Heart left ventricle (tissue), 13 donors: ENCODE measurements at regions not wholly inside any gene's neighbourhood (a gene's known extent, or its start where the extent isn't known, plus 50 kb on each side); places are given as distances from the start of the nearest gene placed in this dataset.

Experiments used
- CTCF ChIP-seq, 12 donors: fragments of 200-600 bp; sonication (generic) in 4 of 12; IDR thresholded peaks; one replicate each; pipeline versions ENCODE4 v1.5.0 to v1.8.0; 2018 to 2022; ENCODE audit warnings: antibody characterized with exemption in 12 of 12, mild to moderate bottlenecking in 5 of 12
- POLR2A ChIP-seq, 2 donors: fragments of 450-650 bp; IDR thresholded peaks; one replicate each; pipeline ENCODE4 v1.6.1; 2017; ENCODE audit warnings: antibody characterized with exemption in 2 of 2, mild to moderate bottlenecking in 2 of 2, moderate library complexity in 2 of 2
- donor health status: ischemic (EF 13 %, LVEDD 7.1; RV severe dilation, severe dysfunction).
- donor health status: DM: no; HTN: yes; CAD: no.
- donor health status: DM: no; HTN: no; CAD: no.
- donor health status: ischemic (EF 25% LVEDD 6.9; RV normal size, moderate dysfunction).
- donor health status: ischemic (EF 25% LVEDD 5.7; RV mildly dilated, moderate dysfunction).
- donor health status: ischemic (EF 35%, LVEDD 5.7; RV mildly dilated, moderate dysfunction).
- donor health status: nonischemic (EF 11% LVEDD 7.7; RV severe dilation, severe dysfunction).
- donor health status: DM: yes; HTN: yes; CAD: no.
- donor health status: PGD.
- donor health status: ischemic (EF 29% LVEDD 5.4; RV normal size, mild dysfunction).
- donor health status: nonischemic (EF 23%, LVEDD 6.1; RV moderate dilation, normal function).

DNA sequence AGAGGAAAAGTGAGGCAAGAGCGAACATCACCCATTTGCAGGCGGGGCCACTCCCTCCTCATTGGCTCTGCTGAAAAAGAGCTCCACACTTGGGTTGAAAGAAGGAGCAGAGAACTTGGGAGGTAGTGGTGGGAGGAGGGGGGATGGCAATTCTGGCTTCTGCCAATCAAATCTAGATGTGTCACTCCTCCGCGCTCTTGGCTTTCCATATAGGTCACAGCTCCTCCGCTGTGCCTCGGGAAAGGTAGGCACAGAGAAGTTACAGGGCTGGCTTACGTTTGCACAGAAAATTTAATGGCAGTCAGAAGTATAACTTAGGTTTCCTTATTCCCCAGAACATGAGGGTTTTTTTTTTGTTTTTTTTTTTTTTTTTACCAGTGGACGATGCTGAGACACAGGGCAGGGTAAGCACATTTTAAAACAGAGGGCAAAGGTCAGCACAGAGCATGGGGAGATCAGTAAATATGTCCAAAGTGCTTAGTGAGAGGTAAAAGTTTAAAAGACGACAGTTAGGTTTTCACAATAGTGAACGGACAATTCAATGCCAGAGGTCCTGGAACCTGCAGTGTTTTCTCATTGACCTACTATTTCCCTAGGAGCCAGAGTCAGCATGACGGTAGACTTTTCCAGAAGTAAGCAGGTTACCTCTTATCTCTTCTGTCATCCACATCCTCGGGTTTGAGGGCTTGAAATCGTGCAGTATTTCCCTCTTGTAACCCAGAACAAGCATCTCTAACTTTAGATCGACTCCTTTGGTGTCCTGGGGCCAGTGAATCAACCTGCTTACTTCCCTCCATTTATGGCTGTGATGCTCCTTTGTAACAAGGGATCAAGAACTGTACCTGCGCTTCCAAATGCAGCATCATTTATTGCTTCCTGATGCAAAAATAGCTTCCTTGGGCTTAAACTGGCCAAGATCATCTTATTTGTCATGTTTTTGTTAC, 258.9 kb upstream of the PROX1 start:
- no peak for TF ChIP-seq CTCF (IDR thresholded peaks at IDR 0.05)
- TF ChIP-seq POLR2A (IDR thresholded peaks at IDR 0.05): no peak
